OCI-LY1 (cell line): ENCODE measurements at regions not wholly inside any gene's neighbourhood (a gene's known extent, or its start where the extent isn't known, plus 50 kb on each side); places are given as distances from the start of the nearest gene placed in this dataset.
"Not testable (repeated sequence)": the region's sequence is repeated elsewhere in the genome, so short reads cannot be mapped to it uniquely, and the experiment has no call there.

Source experiments
- H2AFZ ChIP-seq: fragments of 200-600 bp; sonication (generic), shearing (Covaris generic); 2 replicates; pipeline ENCODE4 v1.6.0; 2014; ENCODE audit warnings: antibody characterized with exemption, mild to moderate bottlenecking, low read length
- H3F3A ChIP-seq: fragments of 200-600 bp; sonication (generic), shearing (Covaris generic); 2 replicates; pipeline ENCODE4 v1.6.0; 2014; ENCODE audit warnings: mild to moderate bottlenecking, antibody characterized with exemption, low read length, moderate library complexity; ENCODE audit not compliant: insufficient read depth
- H3K27ac ChIP-seq: fragments of 200-600 bp; sonication (generic); 2 replicates; pipeline ENCODE4 v1.5.1; 2014; ENCODE audit warnings: low read length, mixed run types, mild to moderate bottlenecking, low read depth; ENCODE audit not compliant: poor library complexity, severe bottlenecking
- H3K27me3 ChIP-seq: fragments of 200-600 bp; sonication (generic); 2 replicates; pipeline ENCODE4 v1.6.0; 2014; ENCODE audit warnings: antibody characterized with exemption, mild to moderate bottlenecking, low read length, moderate library complexity; ENCODE audit not compliant: insufficient read depth
- H3K36me3 ChIP-seq: fragments of 200-600 bp; sonication (generic); 2 replicates; pipeline ENCODE4 v1.6.1; 2014; ENCODE audit warnings: mild to moderate bottlenecking, antibody characterized with exemption, low read length, moderate library complexity, mixed read lengths; ENCODE audit not compliant: insufficient read depth
- H3K4me1 ChIP-seq: fragments of 200-600 bp; sonication (generic); 2 replicates; pipeline ENCODE4 v1.5.1; 2014; ENCODE audit warnings: mild to moderate bottlenecking, low read length, moderate library complexity; ENCODE audit not compliant: insufficient read depth, severe bottlenecking
- H3K4me2 ChIP-seq: fragments of 200-600 bp; sonication (generic), shearing (Covaris generic); 2 replicates; pipeline ENCODE4 v1.6.1; 2014; ENCODE audit warnings: low read length
- H3K4me3 ChIP-seq: fragments of 200-600 bp; sonication (generic); 2 replicates; pipeline ENCODE4 v1.5.1; 2014; ENCODE audit warnings: low read length, low read depth, mild to moderate bottlenecking, mixed read lengths; ENCODE audit not compliant: poor library complexity, severe bottlenecking
- H3K79me2 ChIP-seq: fragments of 200-600 bp; shearing (Covaris generic); 2 replicates; pipeline ENCODE4 v1.6.1; 2016; ENCODE audit warnings: mixed run types, low read length, mixed read lengths; ENCODE audit not compliant: insufficient read depth
- H3K9ac ChIP-seq: fragments of 200-600 bp; sonication (generic), shearing (Covaris generic); 2 replicates; pipeline ENCODE4 v1.6.1; 2014; ENCODE audit warnings: mild to moderate bottlenecking, low read length, mixed read lengths
- H3K9me2 ChIP-seq: fragments of 200-600 bp; sonication (generic), shearing (Covaris generic); 2 replicates; pipeline ENCODE4 v1.6.1; 2014; ENCODE audit warnings: low read depth, mild to moderate bottlenecking, low read length, mixed read lengths
- H3K9me3 ChIP-seq: fragments of 200-600 bp; shearing (Covaris generic); 2 replicates; pipeline ENCODE4 v1.6.1; 2014; ENCODE audit warnings: low read length, mixed read lengths
- H4K20me1 ChIP-seq: fragments of 200-600 bp; sonication (generic), shearing (Covaris generic); 2 replicates; pipeline ENCODE4 v1.6.0; 2016; ENCODE audit warnings: mild to moderate bottlenecking, low read length; ENCODE audit not compliant: insufficient read depth
- CTCF ChIP-seq: fragments of 200-600 bp; sonication (generic), shearing (Covaris generic); IDR thresholded peaks from 2 replicates; pipeline ENCODE4 v1.5.1; 2017; ENCODE audit warnings: mild to moderate bottlenecking, antibody characterized with exemption, low read length, moderate library complexity, mixed read lengths
- EZH2 ChIP-seq: fragments of 200-600 bp; sonication (generic), shearing (Covaris generic); IDR thresholded peaks from 2 replicates; pipeline ENCODE4 v1.8.0; 2017; ENCODE audit warnings: borderline replicate concordance, mixed run types, mild to moderate bottlenecking, antibody characterized with exemption, low read length, moderate library complexity, mixed read lengths

GRCh38 chr11:23471878-23472277 lies 611.6 kb upstream of the CCDC179 start:
- Histone ChIP-seq H3K4me2 (no peak overlapping the region), H3K79me2 (no peaks in the 10 kb centered on the region), H3K4me3 (no peak overlapping the region), H3K9ac (no peak overlapping the region), H3K27me3 (no peaks in the 10 kb centered on the region), H3K9me2 (no peaks in the 10 kb centered on the region), H3F3A (no peaks in the 10 kb centered on the region), H3K4me1 (no peaks in the 10 kb centered on the region), H3K36me3 (no peaks in the 10 kb centered on the region), H3K27ac (no peak overlapping the region), H4K20me1 (no peaks in the 10 kb centered on the region), H2AFZ (no peak overlapping the region), H3K9me3 (no peaks in the 10 kb centered on the region)
- TF ChIP-seq EZH2 (no peak), CTCF (no peak)

- no peaks in the 10 kb centered on the region for H3K79me2 ChIP-seq
- no peaks in the 10 kb centered on the region for H3F3A ChIP-seq
- no peaks in the 10 kb centered on the region for H3K27me3 ChIP-seq
- no peak overlapping the region for H3K4me2 ChIP-seq
- H2AFZ ChIP-seq, result no peak overlapping the region
- H3K4me1 ChIP-seq, result no peaks in the 10 kb centered on the region
- no peaks in the 10 kb centered on the region for H3K9me2 ChIP-seq
- H3K9me3 ChIP-seq, result no peaks in the 10 kb centered on the region
- no peak overlapping the region for H3K27ac ChIP-seq
- no peaks in the 10 kb centered on the region for H4K20me1 ChIP-seq
- TF ChIP-seq EZH2, result no peak
- no peaks in the 10 kb centered on the region for H3K36me3 ChIP-seq
- no peak overlapping the region for H3K4me3 ChIP-seq
- H3K9ac ChIP-seq, result no peak overlapping the region
Measured at GRCh38 chr11:23473782-23474181, 613.5 kb upstream of the CCDC179 start.

- H3K36me3 ChIP-seq, result no peaks in the 10 kb centered on the region
- no peaks in the 10 kb centered on the region for H3K9me2 ChIP-seq
- no peak overlapping the region for H3K4me2 ChIP-seq
- no peaks in the 10 kb centered on the region for H3K9me3 ChIP-seq
- no peak overlapping the region for H3K9ac ChIP-seq
- no peaks in the 10 kb centered on the region for H3K4me1 ChIP-seq
- no peak overlapping the region for H2AFZ ChIP-seq
- H3K4me3 ChIP-seq, result no peak overlapping the region
- no peaks in the 10 kb centered on the region for H3K27me3 ChIP-seq
- H3K79me2 ChIP-seq, result no peaks in the 10 kb centered on the region
- H3F3A ChIP-seq, result no peaks in the 10 kb centered on the region
- H3K27ac ChIP-seq, result no peak overlapping the region
- no peaks in the 10 kb centered on the region for H4K20me1 ChIP-seq
- TF ChIP-seq EZH2, result no peak
- TF ChIP-seq CTCF, result no peak
Measured at GRCh38 chr11:23480736-23481135, 620.5 kb upstream of the CCDC179 start.

- H3K4me2 ChIP-seq, H3K36me3 ChIP-seq, H3K4me3 ChIP-seq, H3K27me3 ChIP-seq, H3K9ac ChIP-seq, H3K27ac ChIP-seq, H3F3A ChIP-seq, H3K9me3 ChIP-seq, H2AFZ ChIP-seq, H3K4me1 ChIP-seq, H4K20me1 ChIP-seq, H3K79me2 ChIP-seq, H3K9me2 ChIP-seq: not testable (repeated sequence)
Measured at GRCh38 chr11:23484146-23484545, 623.9 kb upstream of the CCDC179 start.

- not testable (repeated sequence) for H3K27ac ChIP-seq, H4K20me1 ChIP-seq, H3K4me3 ChIP-seq, H3K9me2 ChIP-seq, H3K9ac ChIP-seq, H3K4me2 ChIP-seq, H3K9me3 ChIP-seq, H3F3A ChIP-seq, H3K27me3 ChIP-seq, H3K79me2 ChIP-seq, H2AFZ ChIP-seq, H3K36me3 ChIP-seq, H3K4me1 ChIP-seq
Measured at GRCh38 chr11:23484618-23485017, 624.3 kb upstream of the CCDC179 start.
